SU-DHL-6 (cell line): ENCODE measurements at regions not wholly inside any gene's neighbourhood (a gene's known extent, or its start where the extent isn't known, plus 50 kb on each side); places are given as distances from the start of the nearest gene placed in this dataset.

Source experiments
- H2AFZ ChIP-seq: fragments of 200-600 bp; sonication (generic); 2 replicates; pipeline ENCODE4 v1.6.1; 2014; ENCODE audit warnings: low read depth, mild to moderate bottlenecking, moderate library complexity, mixed read lengths, antibody characterized with exemption, low read length; ENCODE audit not compliant: severe bottlenecking
- H3F3A ChIP-seq: fragments of 200-600 bp; shearing (Covaris generic); 2 replicates; pipeline ENCODE4 v1.6.0; 2016; ENCODE audit warnings: antibody characterized with exemption, mild to moderate bottlenecking; ENCODE audit not compliant: insufficient read depth
- H3K27ac ChIP-seq: fragments of 200-600 bp; sonication (generic); 2 replicates; pipeline ENCODE4 v1.5.1; 2016; ENCODE audit warnings: low read depth, mild to moderate bottlenecking, low read length, moderate library complexity, mixed read lengths
- H3K27me3 ChIP-seq: fragments of 200-600 bp; sonication (generic), shearing (Covaris generic); 2 replicates; pipeline ENCODE4 v1.6.0; 2014; ENCODE audit warnings: mild to moderate bottlenecking, low read length
- H3K36me3 ChIP-seq: fragments of 200-600 bp; sonication (generic); 2 replicates; pipeline ENCODE4 v1.6.1; 2014; ENCODE audit warnings: mild to moderate bottlenecking, low read length, mixed read lengths
- H3K4me2 ChIP-seq: fragments of 300-600, 200-600 bp; shearing (Covaris generic), sonication (generic); 2 replicates; pipeline ENCODE4 v1.6.0; 2014; ENCODE audit warnings: low read length, low read depth, mild to moderate bottlenecking; ENCODE audit not compliant: poor library complexity, severe bottlenecking
- H3K4me3 ChIP-seq: fragments of 200-600 bp; sonication (generic); 2 replicates; pipeline ENCODE4 v1.5.1; 2014; ENCODE audit warnings: antibody characterized with exemption, low read length, mild to moderate bottlenecking, mixed read lengths; ENCODE audit not compliant: insufficient read depth, poor library complexity, severe bottlenecking
- H3K79me2 ChIP-seq: fragments of 200-600 bp; sonication (generic); 2 replicates; pipeline ENCODE4 v1.6.1; 2014; ENCODE audit warnings: mild to moderate bottlenecking, low read length, moderate library complexity; ENCODE audit not compliant: insufficient read depth
- H3K9ac ChIP-seq: fragments of 200-600 bp; sonication (generic); 2 replicates; pipeline ENCODE4 v1.7.0; 2014; ENCODE audit warnings: mild to moderate bottlenecking, low read length
- H3K9me2 ChIP-seq: fragments of 200-600 bp; sonication (generic); replicated peaks from 2 replicates; pipeline ENCODE4 v1.6.1; 2014; ENCODE audit warnings: low read length; ENCODE audit not compliant: insufficient read depth
- H3K9me3 ChIP-seq: fragments of 200-600 bp; sonication (generic); 2 replicates; pipeline ENCODE4 v1.6.1; 2014; ENCODE audit warnings: low read length, mixed read lengths; ENCODE audit not compliant: insufficient read depth
- H4K20me1 ChIP-seq: fragments of 200-600 bp; sonication (generic); 2 replicates; pipeline ENCODE4 v1.6.1; 2014; ENCODE audit warnings: low read depth, mild to moderate bottlenecking, antibody characterized with exemption, low read length, moderate library complexity, mixed read lengths
- EZH2phosphoT487 ChIP-seq: fragments of 200-600 bp; sonication (generic), shearing (Covaris generic); conservative IDR thresholded peaks from 2 replicates; pipeline ENCODE4 v1.6.1; 2018; ENCODE audit warnings: mild to moderate bottlenecking, antibody characterized with exemption, low read length, moderate library complexity, mixed read lengths
- TF ChIP-seq, protein P1 (sequence below): fragments of 200-600 bp; sonication (generic); IDR thresholded peaks from one replicate; pipeline ENCODE4 v1.5.1; 2017; ENCODE audit warnings: antibody characterized with exemption, mild to moderate bottlenecking, low read length, moderate library complexity; ENCODE audit not compliant: insufficient read depth, poor library complexity, severe bottlenecking

DNA sequence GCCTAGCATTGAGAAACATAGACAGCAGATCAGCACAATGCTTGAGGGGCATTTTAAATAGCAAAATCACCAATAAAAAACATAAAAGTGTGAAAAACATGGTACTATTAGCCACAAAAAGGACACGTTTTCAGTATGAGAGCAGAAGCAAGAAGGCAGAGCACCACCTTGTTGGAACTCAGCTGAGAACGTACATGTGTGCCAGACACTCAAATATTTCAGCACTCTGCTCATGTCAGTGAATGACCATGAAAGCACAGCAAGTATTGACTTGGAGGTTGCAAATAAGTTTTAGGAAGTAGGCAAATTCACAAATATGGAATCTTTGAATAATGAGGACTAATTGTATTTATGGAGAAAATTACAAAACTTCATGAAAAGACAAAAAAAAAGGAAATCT is 193.4 kb upstream of the PKN2 start:
- no peak for TF ChIP-seq EZH2phosphoT487
- TF ChIP-seq, protein P1, sequence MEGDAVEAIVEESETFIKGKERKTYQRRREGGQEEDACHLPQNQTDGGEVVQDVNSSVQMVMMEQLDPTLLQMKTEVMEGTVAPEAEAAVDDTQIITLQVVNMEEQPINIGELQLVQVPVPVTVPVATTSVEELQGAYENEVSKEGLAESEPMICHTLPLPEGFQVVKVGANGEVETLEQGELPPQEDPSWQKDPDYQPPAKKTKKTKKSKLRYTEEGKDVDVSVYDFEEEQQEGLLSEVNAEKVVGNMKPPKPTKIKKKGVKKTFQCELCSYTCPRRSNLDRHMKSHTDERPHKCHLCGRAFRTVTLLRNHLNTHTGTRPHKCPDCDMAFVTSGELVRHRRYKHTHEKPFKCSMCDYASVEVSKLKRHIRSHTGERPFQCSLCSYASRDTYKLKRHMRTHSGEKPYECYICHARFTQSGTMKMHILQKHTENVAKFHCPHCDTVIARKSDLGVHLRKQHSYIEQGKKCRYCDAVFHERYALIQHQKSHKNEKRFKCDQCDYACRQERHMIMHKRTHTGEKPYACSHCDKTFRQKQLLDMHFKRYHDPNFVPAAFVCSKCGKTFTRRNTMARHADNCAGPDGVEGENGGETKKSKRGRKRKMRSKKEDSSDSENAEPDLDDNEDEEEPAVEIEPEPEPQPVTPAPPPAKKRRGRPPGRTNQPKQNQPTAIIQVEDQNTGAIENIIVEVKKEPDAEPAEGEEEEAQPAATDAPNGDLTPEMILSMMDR, result no peak

DNA sequence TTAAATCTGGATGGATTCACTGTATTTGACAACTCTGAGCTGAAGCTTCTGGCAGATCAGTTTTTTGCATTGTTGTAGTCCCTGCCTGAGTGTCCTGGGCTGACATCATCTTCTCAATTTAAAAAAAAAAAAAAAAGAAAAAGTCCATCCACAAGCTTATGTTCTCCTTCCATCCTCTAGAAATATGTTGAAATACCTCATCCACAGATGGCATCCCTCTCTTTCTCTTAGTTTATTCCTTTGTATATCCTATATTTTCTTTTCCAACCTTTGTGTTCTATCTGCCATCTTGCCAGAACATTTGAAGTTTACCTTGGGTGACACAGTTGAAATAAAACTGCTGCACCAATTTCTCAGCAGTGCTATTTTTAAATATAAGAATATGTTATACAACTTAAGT is 184.4 kb upstream of the PKN2 start:
- Histone ChIP-seq H3K27me3 (no peaks in the 10 kb centered on the region), H3K27ac (no peak overlapping the region), H3K79me2 (no peaks in the 10 kb centered on the region), H3K9me3 (no peaks in the 10 kb centered on the region), H3K36me3 (no peaks in the 10 kb centered on the region), H4K20me1 (no peaks in the 10 kb centered on the region), H3K9ac (no peak overlapping the region), H2AFZ (no peak overlapping the region), H3K9me2 (no peaks in the 10 kb centered on the region), H3K4me3 (no peak overlapping the region), H3K4me2 (no peak overlapping the region), H3F3A (no peaks in the 10 kb centered on the region)
- TF ChIP-seq EZH2phosphoT487, result no peak
- TF ChIP-seq, protein P1, result no peak

More for the DNA sequence above, 193.4 kb upstream of the PKN2 start:
- H3K4me2 ChIP-seq, result no peak overlapping the region
- H3K9ac ChIP-seq, result no peak overlapping the region
- no peaks in the 10 kb centered on the region for H3K79me2 ChIP-seq
- no peaks in the 10 kb centered on the region for H3K36me3 ChIP-seq
- no peak overlapping the region for H3K27ac ChIP-seq
- H3K9me3 ChIP-seq, result no peaks in the 10 kb centered on the region
- H4K20me1 ChIP-seq, result no peaks in the 10 kb centered on the region
- H2AFZ ChIP-seq, result no peak overlapping the region
- H3K9me2 ChIP-seq, result no peaks in the 10 kb centered on the region
- no peaks in the 10 kb centered on the region for H3F3A ChIP-seq
- H3K4me3 ChIP-seq, result no peak overlapping the region
- H3K27me3 ChIP-seq, result no peaks in the 10 kb centered on the region

DNA sequence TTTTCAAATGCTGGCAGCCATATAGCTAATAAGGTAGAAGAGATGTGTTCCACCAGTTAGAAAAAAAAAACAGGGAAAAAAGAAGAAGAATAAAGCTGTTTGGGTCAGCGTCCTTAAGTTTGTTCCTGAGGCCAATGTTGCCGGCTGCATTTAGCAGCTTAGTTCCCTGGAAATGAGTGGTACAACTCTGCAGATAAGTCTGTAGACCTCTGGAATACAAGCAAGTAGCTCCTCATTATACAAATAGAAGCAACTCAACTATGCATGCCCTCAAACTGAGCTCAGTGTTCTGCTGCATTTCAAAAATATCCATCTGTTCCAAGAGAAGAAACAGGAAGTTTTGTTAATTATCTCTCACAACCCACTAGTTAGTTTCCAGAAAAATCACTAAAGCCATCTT is 181.2 kb upstream of the PKN2 start:
- H3K9me3 ChIP-seq, result no peaks in the 10 kb centered on the region
- H3K36me3 ChIP-seq, result no peaks in the 10 kb centered on the region
- H3K4me2 ChIP-seq, result no peak overlapping the region
- no peak overlapping the region for H3K4me3 ChIP-seq
- H2AFZ ChIP-seq, result no peak overlapping the region
- H4K20me1 ChIP-seq, result no peaks in the 10 kb centered on the region
- no peaks in the 10 kb centered on the region for H3K9me2 ChIP-seq
- H3K9ac ChIP-seq, result no peak overlapping the region
- H3K27me3 ChIP-seq, result no peaks in the 10 kb centered on the region
- H3K79me2 ChIP-seq, result no peaks in the 10 kb centered on the region
- H3K27ac ChIP-seq, result no peak overlapping the region
- H3F3A ChIP-seq, result no peaks in the 10 kb centered on the region
- TF ChIP-seq EZH2phosphoT487, result no peak
- TF ChIP-seq, protein P1, result no peak
